Spleen (tissue), 11 donors: ENCODE measurements at regions not wholly inside any gene's neighbourhood (a gene's known extent, or its start where the extent isn't known, plus 50 kb on each side); places are given as distances from the start of the nearest gene placed in this dataset.

ENCODE experiments used
- DNase-seq: peaks from one replicate; pipeline ENCODE4 v3.0.0-alpha.2; 2020
- H3K27ac ChIP-seq, 8 donors: fragments of 200-600 bp; sonication (generic) in 7 of 8; 1 replicate in 4 of 8; 2 replicates in 4 of 8; pipeline versions ENCODE4 v1.5.0 to v1.8.0; 2016 to 2021; ENCODE audit warnings: inconsistent platforms in 4 of 8, mild to moderate bottlenecking in 4 of 8, moderate library complexity in 1 of 8
- H3K27me3 ChIP-seq, 7 donors: fragments of 200-600 bp; sonication (generic) in 6 of 7; replicated peaks in 1 of 7; 1 replicate in 4 of 7; 2 replicates in 3 of 7; pipeline versions ENCODE4 v1.5.0 to v1.8.0; 2016 to 2021; ENCODE audit warnings: inconsistent platforms in 3 of 7, mild to moderate bottlenecking in 1 of 7
- H3K36me3 ChIP-seq, 6 donors: fragments of 200-600 bp; sonication (generic) in 5 of 6; 1 replicate in 4 of 6; 2 replicates in 2 of 6; pipeline versions ENCODE4 v1.5.0 to v1.8.0; 2016 to 2021; ENCODE audit warnings: inconsistent platforms in 2 of 6
- H3K4me1 ChIP-seq, 6 donors: fragments of 200-600 bp; sonication (generic) in 5 of 6; 1 replicate in 3 of 6; 2 replicates in 3 of 6; pipeline versions ENCODE4 v1.5.0 to v1.8.0; 2016 to 2021; ENCODE audit warnings: inconsistent platforms in 3 of 6
- H3K4me3 ChIP-seq, 8 donors: fragments of 200-600 bp; sonication (generic) in 7 of 8; 1 replicate in 4 of 8; 2 replicates in 4 of 8; pipeline versions ENCODE4 v1.5.0 to v1.8.0; 2016 to 2021; ENCODE audit warnings: inconsistent platforms in 4 of 8, mild to moderate bottlenecking in 4 of 8, moderate library complexity in 2 of 8
- H3K9me3 ChIP-seq, 8 donors: fragments of 200-600 bp; sonication (generic) in 7 of 8; 1 replicate in 4 of 8; 2 replicates in 4 of 8; pipeline versions ENCODE4 v1.5.0 to v1.8.0; 2016 to 2021; ENCODE audit warnings: inconsistent platforms in 4 of 8
- CTCF ChIP-seq, 11 experiments: fragments of 200-600 bp in 7 of 11; fragments of 450-650 bp in 4 of 11; sonication (generic) in 4 of 11; IDR thresholded peaks in 8 of 11; conservative IDR thresholded peaks in 3 of 11; 1 replicate in 7 of 11; 2 replicates in 4 of 11; pipeline versions ENCODE4 v1.4.0 to v1.8.0; 2016 to 2021; ENCODE audit warnings: antibody characterized with exemption in 11 of 11, inconsistent platforms in 4 of 11, mild to moderate bottlenecking in 1 of 11
- POLR2A ChIP-seq, 3 donors: fragments of 450-650 bp; IDR thresholded peaks; one replicate each; pipeline ENCODE4 v1.5.1; 2017; ENCODE audit warnings: antibody characterized with exemption in 3 of 3, mild to moderate bottlenecking in 1 of 3
- POLR2AphosphoS5 ChIP-seq, 3 donors: sonication (generic); formaldehyde crosslinking; IDR thresholded peaks; one replicate each; pipeline ENCODE4 v1.5.1; 2017; ENCODE audit warnings: antibody characterized with exemption in 3 of 3
- WGBS, 5 donors: extraction: QIAGEN DNeasy Blood & Tissue Kit in 3 of 5; methylation state at CpG; one replicate each; pipeline versions ENCODE4 v1.1.5 to v1.1.7; 2013 to 2018; 5-methylcytosine and 5-hydroxymethylcytosine counted together
- intact Hi-C: fragments of 100-400 bp; cut with DNase I; formaldehyde crosslinking; loops from one replicate; pipeline ENCODE4 v1.15.0; 2023; ENCODE audit warnings: low total_unique reads
- donor health status: healthy with polysubstance abuse.
- donor health status: DM: no; HTN: no; CAD: no; lungs with moderate emphysema.
- donor health status: DM: no; HTN: no; CAD: no.
- donor health status: Bipolar disorder and iron deficiency.
- donor health status: healthy.
- donor health status: DM: no; HTN: no; CAD: no.
- donor health status: DM: yes; HTN: yes; CAD: no.

GRCh38 chr12:20187456-20187855 lies 180.9 kb upstream of the PDE3A start:
- no peak overlapping the region for H3K4me3 ChIP-seq
- H3K4me1 ChIP-seq, result no peaks in the 10 kb centered on the region
- H3K27ac ChIP-seq, result no peak overlapping the region
- H3K27me3 ChIP-seq, result no peaks in the 10 kb centered on the region
- no peaks in the 10 kb centered on the region for H3K36me3 ChIP-seq
- WGBS, 5 donors, result 52 to 76% (median 63%) methylated on average over 5 of the region's 5 CpGs
- H3K9me3 ChIP-seq, result no peaks in the 10 kb centered on the region
- DNase-seq, result no peak
- intact Hi-C loops, result no loop called here
- no peak for TF ChIP-seq CTCF (IDR thresholded peaks at IDR 0.05 in 8 of 11, conservative IDR thresholded peaks at IDR 0.05 in 3 of 11)
- TF ChIP-seq POLR2A (IDR thresholded peaks at IDR 0.05), result no peak
- TF ChIP-seq POLR2AphosphoS5 (IDR thresholded peaks at IDR 0.05), result no peak

GRCh38 chr12:20188930-20189653 lies 179.2 kb upstream of the PDE3A start:
- no peaks in the 10 kb centered on the region for H3K9me3 ChIP-seq
- no peak for DNase-seq
- H3K4me3 ChIP-seq, result no peak overlapping the region
- H3K36me3 ChIP-seq, result no peaks in the 10 kb centered on the region
- TF ChIP-seq POLR2A (IDR thresholded peaks at IDR 0.05) (no peak), POLR2AphosphoS5 (IDR thresholded peaks at IDR 0.05) (no peak), CTCF (IDR thresholded peaks at IDR 0.05 in 8 of 11, conservative IDR thresholded peaks at IDR 0.05 in 3 of 11) (no peak)
- H3K27ac ChIP-seq, result no peak overlapping the region
- no peaks in the 10 kb centered on the region for H3K4me1 ChIP-seq
- H3K27me3 ChIP-seq, result no peaks in the 10 kb centered on the region
- intact Hi-C loops, result no loop called here
- 76 to 82% (median 79%) methylated on average over 5 of the region's 5 CpGs for WGBS, 5 donors

- no peak overlapping the region for H3K4me3 ChIP-seq
- H3K27ac ChIP-seq, result no peak overlapping the region
- no peaks in the 10 kb centered on the region for H3K27me3 ChIP-seq
- H3K4me1 ChIP-seq, result no peaks in the 10 kb centered on the region
- H3K9me3 ChIP-seq, result no peaks in the 10 kb centered on the region
- WGBS, 5 donors, result 68 to 89% (median 83%) methylated on average over 2 of the region's 2 CpGs
- H3K36me3 ChIP-seq, result no peaks in the 10 kb centered on the region
- DNase-seq, result no peak
- TF ChIP-seq POLR2AphosphoS5 (IDR thresholded peaks at IDR 0.05), result no peak
- TF ChIP-seq POLR2A (IDR thresholded peaks at IDR 0.05), result no peak
- TF ChIP-seq CTCF (IDR thresholded peaks at IDR 0.05 in 8 of 11, conservative IDR thresholded peaks at IDR 0.05 in 3 of 11), result no peak
- intact Hi-C loops, result no loop called here
These were observed 178.6 kb upstream of the PDE3A start for GRCh38 chr12:20189767-20190166.

GRCh38 chr12:20194171-20194570 lies 174.2 kb upstream of the PDE3A start:
- Histone ChIP-seq H3K9me3 (no peaks in the 10 kb centered on the region), H3K4me3 (no peak overlapping the region), H3K36me3 (no peaks in the 10 kb centered on the region), H3K4me1 (no peaks in the 10 kb centered on the region), H3K27ac (no peak overlapping the region), H3K27me3 (no peaks in the 10 kb centered on the region)
- TF ChIP-seq POLR2AphosphoS5 (IDR thresholded peaks at IDR 0.05), result no peak
- no peak for DNase-seq
- 37 to 74% (median 58%) methylated on average over 4 of the region's 4 CpGs for WGBS, 5 donors
- intact Hi-C loops, result no loop called here
